ENCODE measurements at regions not wholly inside any gene's neighbourhood (a gene's known extent, or its start where the extent isn't known, plus 50 kb on each side); places are given as distances from the start of the nearest gene placed in this dataset.
A peak's percentile ranks its signal among the peaks of the same experiment; 100 is the strongest.

DNA sequence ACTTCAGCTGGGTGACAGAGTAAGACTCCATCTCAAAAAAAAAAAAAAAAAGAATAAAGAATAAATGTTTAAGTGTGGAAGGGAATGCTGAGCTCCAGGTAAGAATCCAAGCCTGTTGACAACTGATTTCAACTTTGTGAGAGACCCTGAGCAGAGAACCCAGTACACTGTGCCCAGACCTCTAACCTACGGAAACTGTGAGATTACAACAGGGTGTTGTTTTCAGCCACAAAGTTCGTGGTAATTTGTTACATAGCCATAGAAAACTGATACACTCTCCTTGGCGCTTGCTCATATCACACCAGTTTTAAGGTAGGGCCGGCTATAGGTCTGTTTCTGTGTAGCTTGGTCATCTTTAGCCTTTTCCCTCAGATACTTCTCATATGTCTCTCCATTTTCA lies 98.4 kb upstream of the PAPOLG start:
- no peak overlapping the region for H3K4me3 ChIP-seq (ENCODE audit: low read length)
- no peak for TF ChIP-seq EZH2phosphoT487 (IDR thresholded peaks at IDR 0.05; ENCODE audit: borderline replicate concordance, low read length)
- TF ChIP-seq, protein P1, sequence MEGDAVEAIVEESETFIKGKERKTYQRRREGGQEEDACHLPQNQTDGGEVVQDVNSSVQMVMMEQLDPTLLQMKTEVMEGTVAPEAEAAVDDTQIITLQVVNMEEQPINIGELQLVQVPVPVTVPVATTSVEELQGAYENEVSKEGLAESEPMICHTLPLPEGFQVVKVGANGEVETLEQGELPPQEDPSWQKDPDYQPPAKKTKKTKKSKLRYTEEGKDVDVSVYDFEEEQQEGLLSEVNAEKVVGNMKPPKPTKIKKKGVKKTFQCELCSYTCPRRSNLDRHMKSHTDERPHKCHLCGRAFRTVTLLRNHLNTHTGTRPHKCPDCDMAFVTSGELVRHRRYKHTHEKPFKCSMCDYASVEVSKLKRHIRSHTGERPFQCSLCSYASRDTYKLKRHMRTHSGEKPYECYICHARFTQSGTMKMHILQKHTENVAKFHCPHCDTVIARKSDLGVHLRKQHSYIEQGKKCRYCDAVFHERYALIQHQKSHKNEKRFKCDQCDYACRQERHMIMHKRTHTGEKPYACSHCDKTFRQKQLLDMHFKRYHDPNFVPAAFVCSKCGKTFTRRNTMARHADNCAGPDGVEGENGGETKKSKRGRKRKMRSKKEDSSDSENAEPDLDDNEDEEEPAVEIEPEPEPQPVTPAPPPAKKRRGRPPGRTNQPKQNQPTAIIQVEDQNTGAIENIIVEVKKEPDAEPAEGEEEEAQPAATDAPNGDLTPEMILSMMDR (IDR thresholded peaks at IDR 0.05; ENCODE audit: low read depth, low read length, poor library complexity, severe bottlenecking) = no peak
- no peaks in the 10 kb centered on the region for H3K9me2 ChIP-seq (replicated peaks; ENCODE audit: control insufficient read depth, low read length)
- H3K27me3 ChIP-seq (ENCODE audit: control insufficient read depth, low read length) = no peaks in the 10 kb centered on the region; the same call in 1 of the 2 replicates
- no peaks in the 10 kb centered on the region for H3K79me2 ChIP-seq (ENCODE audit: control insufficient read depth, low read length)
- no peak overlapping the region for H3K27ac ChIP-seq (ENCODE audit: low read depth, low read length)
- peaks cover 32% of the 10 kb centered on the region for H3K4me1 ChIP-seq (ENCODE audit: control insufficient read depth, low read length)
- no peaks in the 10 kb centered on the region for H3K36me3 ChIP-seq (ENCODE audit: control insufficient read depth, low read length)
- no peaks in the 10 kb centered on the region for H3K9me3 ChIP-seq (ENCODE audit: control insufficient read depth, insufficient read depth, low read length)
- H3F3A ChIP-seq (ENCODE audit: control insufficient read depth, insufficient read depth) = peaks cover 3% of the 10 kb centered on the region; the same call in 1 of the 2 replicates
- no peaks in the 10 kb centered on the region for H4K20me1 ChIP-seq (ENCODE audit: control insufficient read depth, insufficient read depth, low read depth, low read length)
- H3K4me2 ChIP-seq (ENCODE audit: low read length) = no peak overlapping the region

DNA sequence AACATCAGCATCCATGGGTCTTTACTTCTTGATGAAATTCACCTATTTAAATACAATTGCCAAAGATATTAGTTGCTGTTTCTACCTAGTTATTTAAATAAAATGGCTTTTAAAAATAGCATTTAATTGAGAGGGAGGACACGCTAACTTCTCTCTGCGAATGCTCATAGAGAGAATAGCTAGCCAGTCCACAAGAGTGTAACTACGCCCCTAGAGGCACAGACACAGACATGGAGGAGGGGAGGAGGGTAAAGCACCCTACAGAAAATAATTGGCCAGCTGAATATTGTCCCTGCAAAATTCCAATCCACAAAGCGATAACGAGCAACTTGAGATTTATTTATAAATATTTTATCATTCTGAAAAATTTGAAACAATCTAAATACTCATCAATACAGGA lies 97.0 kb upstream of the PAPOLG start:
- Histone ChIP-seq H3K4me2 (ENCODE audit: low read length) (no peak overlapping the region), H3K9me2 (replicated peaks; ENCODE audit: control insufficient read depth, low read length) (no peaks in the 10 kb centered on the region), H3K27me3 (ENCODE audit: control insufficient read depth, low read length) (no peaks in the 10 kb centered on the region; the same call in 1 of the 2 replicates), H3K27ac (ENCODE audit: low read depth, low read length) (no peak overlapping the region), H4K20me1 (ENCODE audit: control insufficient read depth, insufficient read depth, low read depth, low read length) (no peaks in the 10 kb centered on the region), H3K36me3 (ENCODE audit: control insufficient read depth, low read length) (no peaks in the 10 kb centered on the region), H3K4me1 (ENCODE audit: control insufficient read depth, low read length) (peaks cover 36% of the 10 kb centered on the region), H3K79me2 (ENCODE audit: control insufficient read depth, low read length) (no peaks in the 10 kb centered on the region), H3K4me3 (ENCODE audit: low read length) (no peak overlapping the region), H3F3A (ENCODE audit: control insufficient read depth, insufficient read depth) (peaks cover 3% of the 10 kb centered on the region; the same call in 1 of the 2 replicates), H3K9me3 (ENCODE audit: control insufficient read depth, insufficient read depth, low read length) (peaks cover 10% of the 10 kb centered on the region; the same call in 1 of the 2 replicates)
- TF ChIP-seq, protein P1 (IDR thresholded peaks at IDR 0.05; ENCODE audit: low read depth, low read length, poor library complexity, severe bottlenecking) = no peak
- TF ChIP-seq EZH2phosphoT487 (IDR thresholded peaks at IDR 0.05; ENCODE audit: borderline replicate concordance, low read length) = no peak

DNA sequence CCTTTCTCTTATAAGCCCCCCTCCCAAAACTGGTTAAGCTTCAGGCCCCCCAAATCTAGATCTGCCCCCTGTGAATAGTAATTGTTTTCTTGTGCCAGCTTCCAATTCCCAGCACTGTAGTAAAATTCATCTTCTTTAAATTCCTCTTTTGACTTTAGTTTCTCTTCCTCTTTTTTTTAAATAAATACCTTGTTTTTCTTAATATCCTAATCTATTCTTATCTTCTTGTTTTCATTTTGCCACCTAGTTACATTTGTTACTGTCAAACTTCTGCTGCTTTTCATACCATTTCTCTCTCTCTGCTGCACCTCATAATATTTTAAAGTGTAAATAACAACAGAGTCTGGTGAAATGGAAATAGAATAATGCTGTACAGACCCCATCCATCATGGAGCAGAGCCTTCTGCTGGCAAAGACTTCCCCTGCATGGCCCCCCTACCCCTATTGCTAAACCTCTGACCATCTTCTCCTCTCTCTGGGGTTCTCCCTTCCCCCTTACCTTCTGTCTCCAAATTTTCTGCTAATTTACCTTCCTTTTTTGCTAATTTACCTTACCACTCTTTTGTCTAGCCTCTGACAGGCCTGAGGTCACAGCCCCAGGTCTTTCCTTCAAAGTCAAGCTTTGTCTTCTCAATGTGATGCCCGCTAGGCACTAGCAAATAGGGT lies 94.9 kb upstream of the PAPOLG start:
- Histone ChIP-seq H3K4me3 (ENCODE audit: low read length) (peak overlapping the region; percentile 65), H3K9me3 (ENCODE audit: control insufficient read depth, insufficient read depth, low read length) (peaks cover 10% of the 10 kb centered on the region; the same call in 1 of the 2 replicates), H3K4me1 (ENCODE audit: control insufficient read depth, low read length) (peaks cover 36% of the 10 kb centered on the region), H3F3A (ENCODE audit: control insufficient read depth, insufficient read depth) (peaks cover 3% of the 10 kb centered on the region; the same call in 1 of the 2 replicates), H3K4me2 (ENCODE audit: low read length) (peak overlapping the region; percentile 80), H4K20me1 (ENCODE audit: control insufficient read depth, insufficient read depth, low read depth, low read length) (no peaks in the 10 kb centered on the region), H3K79me2 (ENCODE audit: control insufficient read depth, low read length) (no peaks in the 10 kb centered on the region), H3K9me2 (replicated peaks; ENCODE audit: control insufficient read depth, low read length) (no peaks in the 10 kb centered on the region), H3K27me3 (ENCODE audit: control insufficient read depth, low read length) (no peaks in the 10 kb centered on the region), H3K27ac (ENCODE audit: low read depth, low read length) (peak overlapping the region; percentile 76), H3K36me3 (ENCODE audit: control insufficient read depth, low read length) (no peaks in the 10 kb centered on the region)
- no peak for TF ChIP-seq EZH2phosphoT487 (IDR thresholded peaks at IDR 0.05; ENCODE audit: borderline replicate concordance, low read length)
- TF ChIP-seq, protein P1 (IDR thresholded peaks at IDR 0.05; ENCODE audit: low read depth, low read length, poor library complexity, severe bottlenecking) = no peak

Measured in DOHH2 (cell line).